ENCODE measurements at regions not wholly inside any gene's neighbourhood (a gene's known extent, or its start where the extent isn't known, plus 50 kb on each side); places are given as distances from the start of the nearest gene placed in this dataset.

DNA sequence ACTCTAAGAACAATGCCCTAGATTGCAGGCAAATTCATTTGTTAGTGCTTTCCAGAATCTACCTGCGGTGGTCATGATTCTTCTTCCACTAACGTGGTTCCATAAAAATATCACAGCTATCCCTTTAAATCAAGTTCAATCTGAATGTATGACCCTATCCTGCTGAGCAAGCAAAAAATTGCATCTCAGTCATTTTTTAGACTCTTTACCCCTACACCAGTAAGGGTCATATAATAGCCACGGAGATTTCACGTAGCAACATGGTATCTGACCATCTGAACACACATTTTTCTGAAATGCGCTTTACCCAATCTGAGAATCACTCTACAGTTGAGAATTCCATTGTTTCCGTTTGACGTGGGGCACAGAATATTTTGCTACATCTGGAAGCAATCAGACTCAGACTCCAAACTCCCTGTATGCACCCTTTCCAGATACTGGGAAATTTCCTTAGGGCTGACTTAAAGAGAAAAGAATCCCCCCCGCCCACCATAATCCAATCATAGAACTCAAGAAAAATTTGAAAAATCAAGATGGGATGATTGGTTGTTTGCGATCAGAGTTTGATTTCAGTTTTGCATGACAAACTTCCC, 699.2 kb upstream of the ZP4 start:
- no peak for TF ChIP-seq EP300 (IDR thresholded peaks at IDR 0.05)
- TF ChIP-seq, protein P1, sequence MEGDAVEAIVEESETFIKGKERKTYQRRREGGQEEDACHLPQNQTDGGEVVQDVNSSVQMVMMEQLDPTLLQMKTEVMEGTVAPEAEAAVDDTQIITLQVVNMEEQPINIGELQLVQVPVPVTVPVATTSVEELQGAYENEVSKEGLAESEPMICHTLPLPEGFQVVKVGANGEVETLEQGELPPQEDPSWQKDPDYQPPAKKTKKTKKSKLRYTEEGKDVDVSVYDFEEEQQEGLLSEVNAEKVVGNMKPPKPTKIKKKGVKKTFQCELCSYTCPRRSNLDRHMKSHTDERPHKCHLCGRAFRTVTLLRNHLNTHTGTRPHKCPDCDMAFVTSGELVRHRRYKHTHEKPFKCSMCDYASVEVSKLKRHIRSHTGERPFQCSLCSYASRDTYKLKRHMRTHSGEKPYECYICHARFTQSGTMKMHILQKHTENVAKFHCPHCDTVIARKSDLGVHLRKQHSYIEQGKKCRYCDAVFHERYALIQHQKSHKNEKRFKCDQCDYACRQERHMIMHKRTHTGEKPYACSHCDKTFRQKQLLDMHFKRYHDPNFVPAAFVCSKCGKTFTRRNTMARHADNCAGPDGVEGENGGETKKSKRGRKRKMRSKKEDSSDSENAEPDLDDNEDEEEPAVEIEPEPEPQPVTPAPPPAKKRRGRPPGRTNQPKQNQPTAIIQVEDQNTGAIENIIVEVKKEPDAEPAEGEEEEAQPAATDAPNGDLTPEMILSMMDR (IDR thresholded peaks at IDR 0.05): no peak
